HG02678 (cell line): ENCODE measurements at regions not wholly inside any gene's neighbourhood (a gene's known extent, or its start where the extent isn't known, plus 50 kb on each side); places are given as distances from the start of the nearest gene placed in this dataset.
A peak's percentile ranks its signal among the peaks of the same experiment; 100 is the strongest.

ENCODE experiments used
- ATAC-seq: cut with Tn5 transposase; IDR thresholded peaks from one replicate; pipeline ENCODE4 v1.9.1; 2021; ENCODE audit warnings: mild to moderate bottlenecking, moderate library complexity; ENCODE audit not compliant: unreplicated experiment

- no peak for ATAC-seq
Measured at GRCh38 chr12:24724814-24725213, 224.1 kb downstream of the BCAT1 start.

- no peak for ATAC-seq
Measured at GRCh38 chr12:24723759-24724158, 225.1 kb downstream of the BCAT1 start.

DNA sequence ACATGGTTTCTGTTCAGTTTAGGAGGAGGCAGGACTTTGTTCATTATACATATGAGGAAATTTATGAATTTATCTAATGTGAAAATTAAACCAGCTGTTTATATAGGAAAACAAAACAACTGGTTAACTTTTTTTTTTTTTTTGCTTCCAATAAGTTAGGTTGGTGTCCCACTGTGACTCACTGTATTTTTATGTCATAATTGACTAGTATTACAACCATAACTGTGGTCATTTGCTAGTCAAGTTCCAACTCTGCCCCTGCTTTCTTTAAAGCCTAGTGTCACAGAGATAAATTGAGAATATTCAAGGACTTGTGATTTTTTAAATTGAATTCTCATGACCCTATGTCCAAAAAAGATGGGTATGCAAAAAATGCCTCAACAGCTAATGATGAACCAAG is 227.7 kb downstream of the BCAT1 start:
- ATAC-seq = no peak

DNA sequence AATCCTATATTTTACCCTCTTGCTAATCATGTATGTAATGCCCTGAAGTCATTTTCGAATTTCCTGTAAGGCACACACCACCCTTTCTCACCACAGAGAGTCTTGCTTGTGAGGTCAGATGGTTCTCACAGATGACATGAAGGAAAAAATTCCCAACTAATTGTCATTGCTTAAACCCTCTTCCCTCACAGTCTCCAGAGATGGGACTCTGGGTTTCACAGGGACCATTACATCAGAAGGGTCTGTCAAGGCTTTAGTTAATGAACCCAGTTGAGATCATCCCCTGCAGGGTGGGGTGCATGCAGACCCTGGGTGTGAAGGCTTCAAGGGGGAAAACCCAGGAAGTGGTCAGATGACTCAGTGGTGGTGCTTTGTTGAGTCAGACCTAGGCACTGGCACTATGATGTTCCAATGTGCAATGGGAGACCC is 229.6 kb downstream of the BCAT1 start:
- peak; percentile 91 for ATAC-seq

DNA sequence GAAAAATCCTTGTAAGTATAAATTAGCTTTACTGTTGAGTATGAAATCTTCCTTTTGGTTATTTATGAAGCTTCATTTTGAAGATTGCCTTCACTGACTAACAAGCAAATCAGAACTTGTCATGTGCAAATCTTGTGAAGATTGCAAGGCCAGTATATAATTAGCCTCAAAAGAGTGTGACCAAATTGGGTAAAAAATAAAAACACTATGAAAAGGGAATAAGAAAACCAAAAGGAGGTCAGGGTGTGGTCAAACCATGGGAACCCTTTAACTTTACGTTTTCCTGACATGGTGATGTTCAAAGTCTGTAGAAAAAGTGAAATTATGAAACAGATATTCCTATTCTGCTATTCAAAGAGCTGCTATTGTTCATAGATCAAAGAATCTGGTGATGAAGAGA is 230.3 kb downstream of the BCAT1 start:
- no peak for ATAC-seq

DNA sequence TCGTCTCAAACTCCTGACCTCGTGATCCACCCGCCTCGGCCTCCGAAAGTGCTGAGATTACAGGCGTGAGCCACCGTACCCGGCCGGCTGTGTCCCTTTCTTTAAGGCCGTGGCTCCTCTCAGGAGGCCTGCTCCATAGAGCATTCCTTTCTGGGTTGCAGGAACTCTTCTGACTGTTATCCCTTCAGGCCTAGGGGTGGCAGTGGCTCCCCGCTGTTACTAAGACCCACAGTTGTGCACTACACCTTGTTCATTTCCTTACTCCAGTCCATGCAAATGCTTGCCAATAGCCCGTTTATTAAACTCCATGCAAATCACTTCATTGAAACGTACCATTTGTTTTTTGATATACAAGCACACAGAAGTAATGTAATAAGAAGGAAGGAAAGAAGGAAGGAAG is 234.7 kb downstream of the BCAT1 start:
- ATAC-seq = no peak

DNA sequence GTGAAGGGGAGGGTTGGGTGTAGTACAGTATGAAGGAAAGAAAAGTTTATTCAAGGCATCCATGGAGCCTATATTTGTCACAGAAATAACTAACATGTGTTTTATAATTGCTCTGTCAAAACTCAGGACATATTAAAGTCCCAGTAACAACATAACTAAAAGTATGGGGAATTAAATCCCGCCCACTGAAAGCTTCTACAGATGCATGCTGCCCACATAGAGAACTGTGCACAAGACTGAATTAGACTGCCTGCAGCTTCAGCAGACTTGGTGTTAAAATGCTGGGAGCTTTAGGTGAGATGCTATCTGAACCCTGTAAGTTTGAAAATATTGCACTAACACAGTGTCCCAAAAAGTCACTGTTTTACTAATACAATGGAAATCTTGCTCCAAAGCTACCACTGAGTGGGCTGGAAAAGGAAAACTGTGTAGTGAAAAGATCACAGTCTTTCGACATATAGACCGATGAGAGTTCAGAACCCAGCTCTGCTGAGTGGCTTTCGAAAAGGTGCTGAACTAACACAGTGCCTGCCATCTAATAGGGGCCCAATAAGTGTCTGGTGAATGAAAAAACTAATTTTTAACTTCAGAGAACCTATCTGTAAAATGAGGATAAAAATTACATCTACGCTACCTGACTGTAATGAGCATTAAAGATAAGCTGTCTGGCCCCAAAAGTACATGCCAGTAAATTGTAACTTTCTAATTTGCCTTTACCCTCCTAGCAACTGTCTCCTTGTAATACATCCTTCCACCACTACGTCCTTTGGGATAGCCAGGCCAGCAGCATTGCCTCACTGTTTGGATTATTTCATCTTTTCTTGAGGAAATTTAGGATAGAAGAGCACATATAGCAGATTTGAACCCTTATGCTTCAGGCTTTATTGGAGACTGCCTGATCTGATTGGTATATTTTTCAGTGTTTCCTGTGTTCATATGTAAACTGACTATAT is 237.6 kb downstream of the BCAT1 start:
- ATAC-seq = no peak

GRCh38 chr12:24709216-24709615 is 239.7 kb downstream of the BCAT1 start:
- ATAC-seq = no peak

DNA sequence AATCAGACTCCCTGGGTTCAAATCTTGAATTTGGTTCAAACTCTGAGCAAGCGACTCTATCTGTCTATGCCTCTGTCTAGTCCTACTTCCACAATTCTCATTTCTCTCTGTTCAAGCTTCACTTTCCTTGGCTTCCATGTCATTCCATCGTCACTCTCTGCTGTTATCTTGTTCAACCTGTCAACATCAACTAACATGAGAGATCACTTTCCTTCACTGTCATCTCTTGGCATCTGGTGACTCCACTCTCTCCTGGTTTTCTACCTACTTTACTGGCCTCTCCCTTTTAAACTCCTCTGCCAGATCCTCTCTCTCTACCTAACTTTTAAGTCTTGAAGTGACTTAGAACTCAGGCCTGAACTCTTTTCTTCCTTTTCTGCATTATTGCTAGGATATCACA is 240.2 kb downstream of the BCAT1 start:
- ATAC-seq = no peak

DNA sequence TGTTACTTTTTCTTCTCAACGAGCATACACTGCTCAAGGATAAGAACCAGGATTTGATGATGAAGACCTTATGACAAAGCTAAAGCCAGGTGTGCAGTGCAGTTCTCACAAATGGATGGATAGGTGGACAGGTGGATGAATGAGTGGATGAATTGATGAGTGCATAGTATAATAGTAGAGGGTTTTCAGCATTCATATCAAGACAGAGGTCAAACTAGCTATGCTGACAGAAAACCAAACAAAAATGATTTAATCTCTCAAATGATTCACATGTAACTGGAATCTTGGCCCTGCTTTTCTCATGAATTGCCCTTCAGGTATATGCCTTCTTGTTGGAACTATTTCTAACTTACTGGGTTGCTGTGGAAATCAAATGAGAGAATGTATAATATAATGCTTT is 240.9 kb downstream of the BCAT1 start:
- ATAC-seq = no peak

- ATAC-seq = no peak
Measured at GRCh38 chr12:24707334-24707733, 241.6 kb downstream of the BCAT1 start.

DNA sequence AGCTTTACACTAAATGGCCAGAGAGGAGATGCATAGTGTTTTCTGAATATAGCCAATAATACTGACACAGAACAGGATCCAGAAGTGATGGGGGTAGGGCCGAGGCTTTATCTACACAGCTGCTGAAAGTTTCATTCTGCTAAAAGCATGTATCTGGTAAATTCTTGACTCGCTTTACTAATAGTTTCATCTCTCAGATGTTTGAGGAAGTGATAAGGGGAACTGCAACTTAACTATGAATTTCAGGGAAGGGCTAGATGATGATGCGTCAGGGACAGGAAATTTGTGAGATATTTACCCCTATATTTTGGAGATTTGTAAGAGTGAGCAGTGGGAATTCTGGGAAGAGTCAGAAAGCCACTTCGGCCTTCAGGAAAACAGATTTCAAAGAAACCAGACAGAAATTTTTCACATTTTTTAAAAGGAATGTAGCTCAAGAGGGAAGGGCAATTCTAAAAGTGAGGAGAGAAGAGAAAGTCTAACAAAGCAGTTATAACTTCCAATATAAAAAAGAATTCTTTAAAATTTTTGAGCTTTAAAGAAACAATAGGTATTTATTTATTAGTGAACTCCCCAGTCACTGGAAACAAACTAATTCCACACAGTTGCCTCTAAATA is 243.1 kb downstream of the BCAT1 start:
- peak; percentile 99 for ATAC-seq

DNA sequence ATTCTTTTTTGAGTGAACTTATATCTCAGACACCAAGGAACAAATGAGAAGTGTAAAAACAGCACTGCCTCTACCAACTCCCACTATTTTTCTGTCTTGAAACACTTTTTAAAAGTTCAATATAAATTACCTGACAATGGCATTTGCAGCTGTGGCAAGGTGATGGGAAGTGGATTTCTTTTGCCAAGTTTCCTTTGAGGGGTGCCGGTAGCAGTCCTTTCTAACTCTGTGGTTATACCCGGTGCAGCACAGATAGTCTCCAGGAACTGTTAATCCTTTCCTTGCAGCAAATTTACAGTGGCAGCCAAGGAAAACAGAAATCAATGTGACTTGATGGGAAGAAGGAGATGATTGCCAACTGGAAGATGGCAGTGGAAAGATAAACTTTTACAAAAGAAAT is 243.7 kb downstream of the BCAT1 start:
- no peak for ATAC-seq

- no peak for ATAC-seq
Measured at GRCh38 chr12:24701343-24701742, 247.6 kb downstream of the BCAT1 start.

DNA sequence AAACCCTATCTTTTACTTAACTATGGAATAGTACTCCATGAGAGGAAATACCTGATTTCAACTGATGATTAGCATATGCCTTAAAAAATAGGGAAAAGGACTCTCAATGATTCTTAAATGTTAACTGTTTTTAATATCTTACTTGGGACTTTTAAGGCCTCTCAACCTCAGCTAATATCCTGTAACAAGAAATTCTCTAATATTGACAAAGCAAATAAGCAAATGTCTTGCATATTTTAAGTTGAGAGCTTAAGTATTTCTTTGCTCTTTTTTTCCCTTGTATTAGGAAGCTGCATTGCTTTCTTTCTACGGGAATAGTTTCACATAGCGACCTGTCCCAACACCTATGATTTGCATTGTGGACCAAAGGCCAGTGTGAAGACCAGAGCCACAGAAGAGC is 249.9 kb downstream of the BCAT1 start:
- no peak for ATAC-seq

DNA sequence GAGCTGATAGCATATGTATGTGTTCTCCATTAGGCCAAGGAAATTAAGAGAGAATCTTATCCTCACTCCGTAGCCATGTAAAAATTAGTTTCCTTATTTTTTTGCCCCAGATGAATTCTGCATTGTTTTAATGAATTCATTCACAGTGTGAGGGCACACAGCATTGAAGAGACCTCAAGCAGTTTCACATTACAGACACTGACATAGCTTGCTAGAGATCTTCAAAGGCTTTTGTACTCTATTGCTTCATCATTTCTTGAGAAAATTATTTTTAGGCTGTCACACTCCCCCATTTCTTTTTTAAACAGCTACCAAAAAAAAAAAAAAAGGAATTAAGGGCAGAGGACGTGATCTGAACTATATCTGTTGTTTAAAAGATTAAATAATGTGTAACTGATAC is 251.1 kb downstream of the BCAT1 start:
- no peak for ATAC-seq

DNA sequence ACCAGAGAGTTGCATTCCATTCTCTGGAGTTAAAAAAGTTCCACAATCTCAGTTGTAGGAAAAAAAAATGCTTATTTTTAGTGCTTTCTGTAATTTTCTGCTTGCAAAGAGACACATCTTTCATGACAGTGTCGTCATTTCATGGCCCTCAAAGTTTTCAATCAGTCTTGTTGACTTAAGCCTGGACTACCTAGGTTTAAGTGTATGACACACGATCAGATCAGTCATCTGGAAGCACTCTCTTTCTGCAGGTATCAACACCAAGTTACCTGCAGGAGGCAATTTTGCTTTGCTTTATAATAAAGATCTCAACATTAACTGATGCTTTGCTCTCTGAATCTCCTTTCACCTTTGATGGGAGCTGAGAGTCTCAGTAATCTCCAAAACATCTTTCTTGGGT is 251.6 kb downstream of the BCAT1 start:
- ATAC-seq = no peak

GRCh38 chr12:24696800-24697199 is 252.1 kb downstream of the BCAT1 start:
- no peak for ATAC-seq

DNA sequence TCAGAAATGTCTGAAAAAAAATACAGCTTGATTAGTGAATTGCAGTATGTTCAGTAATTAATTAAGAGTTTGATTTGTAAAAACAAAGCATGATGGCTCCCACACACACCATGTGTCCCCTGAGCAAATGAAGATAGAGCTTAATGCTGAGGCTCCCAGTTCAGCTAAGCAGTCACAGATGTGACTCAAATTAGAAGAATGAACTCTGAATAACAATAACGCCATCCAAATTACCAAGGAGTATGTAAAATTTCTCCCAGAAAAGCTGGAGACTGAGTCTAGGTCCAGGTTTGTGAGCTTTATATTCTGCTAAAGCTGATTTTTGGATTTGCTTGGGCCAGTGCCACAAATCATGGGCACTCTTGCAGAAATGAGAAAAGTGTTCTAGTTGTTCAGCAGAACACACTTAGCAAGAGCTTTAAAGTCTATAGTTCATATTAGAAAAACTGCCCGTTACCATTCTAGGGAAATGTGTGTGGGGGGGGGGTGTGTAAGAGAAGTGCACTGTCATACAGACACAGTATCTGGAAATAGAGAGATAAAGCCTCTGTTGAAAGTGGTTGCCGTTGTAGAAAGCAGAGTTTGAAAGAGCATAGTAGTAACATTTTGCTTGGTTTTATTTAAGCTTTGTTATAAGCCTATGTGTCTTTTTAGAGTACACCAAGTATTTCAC is 253.1 kb downstream of the BCAT1 start:
- no peak for ATAC-seq

- no peak for ATAC-seq
Measured at GRCh38 chr12:24695103-24695502, 253.8 kb downstream of the BCAT1 start.

DNA sequence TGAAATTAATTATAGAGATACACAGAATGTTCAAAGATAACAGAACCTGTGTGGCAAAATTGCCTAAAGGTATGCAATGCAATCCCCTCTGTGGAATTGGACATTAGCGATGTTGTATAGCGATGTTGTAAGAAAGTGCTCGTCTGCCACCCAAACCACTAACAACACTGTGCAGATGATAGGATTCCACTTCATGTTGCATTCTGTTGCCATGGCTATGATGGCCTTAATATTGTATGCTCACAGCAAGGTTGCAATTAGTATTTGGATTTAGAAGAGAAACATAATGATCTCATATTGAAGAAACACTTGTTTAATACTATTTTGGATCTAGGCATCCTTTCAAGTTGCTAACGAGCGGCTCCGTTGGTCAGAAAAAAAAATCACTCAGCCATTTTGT is 260.3 kb downstream of the BCAT1 start:
- ATAC-seq = no peak

DNA sequence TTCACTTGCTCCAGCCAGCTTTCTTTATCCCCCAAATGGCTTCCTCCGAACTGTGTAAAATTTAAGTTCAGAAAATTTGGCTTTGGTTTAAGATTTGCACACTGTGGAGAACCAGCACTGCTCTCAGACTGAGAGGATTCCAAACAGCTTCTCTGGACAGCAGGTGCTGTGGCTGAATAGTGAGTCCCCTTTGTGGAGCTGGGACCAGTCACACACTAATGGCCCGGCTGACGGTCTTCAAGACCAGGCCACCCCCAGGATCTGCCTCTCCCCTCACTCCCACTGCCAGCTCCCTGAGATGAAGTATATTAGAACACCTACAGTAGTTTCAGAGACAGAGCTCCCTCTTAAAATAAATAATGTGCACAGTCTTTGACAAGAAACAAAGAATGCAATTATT is 267.3 kb downstream of the BCAT1 start:
- ATAC-seq = no peak
